ENCODE measurements at regions not wholly inside any gene's neighbourhood (a gene's known extent, or its start where the extent isn't known, plus 50 kb on each side); places are given as distances from the start of the nearest gene placed in this dataset.

- no peaks in the 10 kb centered on the region for H3K9me3 ChIP-seq (ENCODE audit: control insufficient read depth, insufficient read depth, low read depth, low read length)
- H3K4me1 ChIP-seq (ENCODE audit: control insufficient read depth, insufficient read depth, low read length), result no peaks in the 10 kb centered on the region
- no peak overlapping the region for H3K27ac ChIP-seq (ENCODE audit: extremely low read depth, low read depth, low read length)
- no peak overlapping the region for H3K4me3 ChIP-seq (ENCODE audit: low read depth, low read length)
- ChIA-PET POLR2A (no interaction called here), CTCF (interaction anchor here (0.6 to 0.7 kb wide), 3 partner anchors 26 to 234 kb away, joined by 3 read pairs; no protein-coding TSS in a partner anchor)
- H3K36me3 ChIP-seq (ENCODE audit: control insufficient read depth in 2 of 2, insufficient read depth in 1 of 2, low read length in 2 of 2), result no peaks in the 10 kb centered on the region
- no peak for TF ChIP-seq ZNF157 (tag by site-specific recombination; IDR thresholded peaks at IDR 0.05)
- no peak for TF ChIP-seq ZNF510 (tag by site-specific recombination; IDR thresholded peaks at IDR 0.05; ENCODE audit: insufficient replicate concordance)
These were observed 568.4 kb downstream of the REEP3 start for GRCh38 chr10:64089648-64090047.

- POLR2A ChIA-PET, result no interaction called here
- no peak overlapping the region for H3K4me3 ChIP-seq (ENCODE audit: low read depth, low read length)
- H3K9me3 ChIP-seq (ENCODE audit: control insufficient read depth, insufficient read depth, low read depth, low read length), result no peaks in the 10 kb centered on the region
- no peaks in the 10 kb centered on the region for H3K36me3 ChIP-seq (ENCODE audit: control insufficient read depth in 2 of 2, insufficient read depth in 1 of 2, low read length in 2 of 2)
- TF ChIP-seq ZNF561 (tag by site-specific recombination; IDR thresholded peaks at IDR 0.05; ENCODE audit: borderline replicate concordance) (no peak), YY2 (tag by site-specific recombination; IDR thresholded peaks at IDR 0.05) (no peak), KLF1 (tag by site-specific recombination; IDR thresholded peaks at IDR 0.05) (no peak), ZNF518A (tag by site-specific recombination; conservative IDR thresholded peaks at IDR 0.05; ENCODE audit: low read depth) (no peak), REPIN1 (tag by site-specific recombination; IDR thresholded peaks at IDR 0.05; ENCODE audit: low read depth) (no peak), ZSCAN16 (tag by site-specific recombination; IDR thresholded peaks at IDR 0.05) (no peak), ZNF785 (tag by site-specific recombination; IDR thresholded peaks at IDR 0.05) (no peak), ZNF341 (tag by site-specific recombination; IDR thresholded peaks at IDR 0.05; ENCODE audit: low read depth) (no peak), ZBTB8A (tag by site-specific recombination; IDR thresholded peaks at IDR 0.05) (no peak), RBAK (tag by site-specific recombination; IDR thresholded peaks at IDR 0.05) (no peak), PBX3 (CRISPR knock-in tag; IDR thresholded peaks at IDR 0.05) (no peak), ZNF391 (tag by site-specific recombination; IDR thresholded peaks at IDR 0.05; ENCODE audit: borderline replicate concordance, low read depth) (no peak), PRDM6 (tag by site-specific recombination; IDR thresholded peaks at IDR 0.05) (no peak), TSHZ1 (tag by site-specific recombination; IDR thresholded peaks at IDR 0.05; ENCODE audit: borderline replicate concordance) (no peak), ZIC2 (tag by site-specific recombination; IDR thresholded peaks at IDR 0.05) (no peak), ZNF677 (tag by site-specific recombination; IDR thresholded peaks at IDR 0.05) (no peak)
- CTCF ChIA-PET, result interaction anchor here (0.6 to 1.4 kb wide), 2 partner anchors 50 to 1373 kb away, joined by 4 to 5 read pairs; no protein-coding TSS in a partner anchor
- no peak overlapping the region for H3K27ac ChIP-seq (ENCODE audit: extremely low read depth, low read depth, low read length)
- H3K4me1 ChIP-seq (ENCODE audit: control insufficient read depth, insufficient read depth, low read length), result no peaks in the 10 kb centered on the region
These were observed 569.7 kb downstream of the REEP3 start for GRCh38 chr10:64090865-64091264.
